ENCODE measurements at regions not wholly inside any gene's neighbourhood (a gene's known extent, or its start where the extent isn't known, plus 50 kb on each side); places are given as distances from the start of the nearest gene placed in this dataset.
A peak's percentile ranks its signal among the peaks of the same experiment; 100 is the strongest.
"Not testable (repeated sequence)": the region's sequence is repeated elsewhere in the genome, so short reads cannot be mapped to it uniquely, and the experiment has no call there.

- DNase-seq; H3K36me3 Mint-ChIP-seq; H3K4me3 Mint-ChIP-seq; H3K27ac Mint-ChIP-seq; H3K4me1 Mint-ChIP-seq; H3K27me3 Mint-ChIP-seq; ATAC-seq (ENCODE audit: low read depth in 2 of 2): not testable (repeated sequence)
- H3K9me3 Mint-ChIP-seq = peaks cover 3 to 12% (median 8%) of the 10 kb centered on the region in 7 donors
These were observed 1379.1 kb downstream of the RAPGEF2 start for GRCh38 chr4:160481696-160482690.

- Mint-ChIP-seq H3K36me3 (no peaks in the 10 kb centered on the region), H3K4me1 (no peaks in the 10 kb centered on the region), H3K27ac (no peak overlapping the region), H3K4me3 (no peak overlapping the region), H3K27me3 (no peaks in the 10 kb centered on the region), H3K9me3 (peaks cover 4 to 30% (median 8%) of the 10 kb centered on the region in 7 donors)
- DNase-seq (no peak), ATAC-seq (ENCODE audit: low read depth in 2 of 2) (no peak)
These were observed 1382.3 kb downstream of the RAPGEF2 start for GRCh38 chr4:160485071-160485687.

GRCh38 chr4:160492181-160492580, 1389.3 kb downstream of the RAPGEF2 start:
- peaks cover 0 to 5% of the 10 kb centered on the region in 2 donors for H3K36me3 Mint-ChIP-seq
- H3K9me3 Mint-ChIP-seq = peaks cover 0 to 31% (median 11%) of the 10 kb centered on the region in 7 donors
- H3K4me1 Mint-ChIP-seq = no peaks in the 10 kb centered on the region
- no peak for ATAC-seq (ENCODE audit: low read depth in 2 of 2)
- H3K27ac Mint-ChIP-seq = no peak overlapping the region
- no peaks in the 10 kb centered on the region for H3K27me3 Mint-ChIP-seq
- H3K4me3 Mint-ChIP-seq = no peak overlapping the region
- no peak for DNase-seq

GRCh38 chr4:160493206-160493605, 1390.3 kb downstream of the RAPGEF2 start:
- Mint-ChIP-seq H3K27ac (no peak overlapping the region), H3K36me3 (peaks cover 0 to 5% of the 10 kb centered on the region in 2 donors), H3K4me1 (no peaks in the 10 kb centered on the region), H3K9me3 (peaks cover 0 to 25% (median 9%) of the 10 kb centered on the region in 7 donors), H3K4me3 (no peak overlapping the region), H3K27me3 (no peaks in the 10 kb centered on the region)
- ATAC-seq (ENCODE audit: low read depth in 2 of 2) = no peak
- DNase-seq = no peak

- DNase-seq (no peak), ATAC-seq (ENCODE audit: low read depth in 2 of 2) (no peak)
- Mint-ChIP-seq H3K36me3 (peaks cover 0 to 5% of the 10 kb centered on the region in 2 donors), H3K27ac (no peak overlapping the region), H3K4me1 (no peaks in the 10 kb centered on the region), H3K9me3 (peaks cover 0 to 24% (median 8%) of the 10 kb centered on the region in 7 donors), H3K4me3 (no peak overlapping the region), H3K27me3 (no peaks in the 10 kb centered on the region)
These were observed 1392.5 kb downstream of the RAPGEF2 start for GRCh38 chr4:160495356-160495755.

GRCh38 chr4:160498211-160498610, 1395.3 kb downstream of the RAPGEF2 start:
- ATAC-seq (ENCODE audit: low read depth in 2 of 2) (no peak), DNase-seq (no peak)
- H3K9me3 Mint-ChIP-seq = peaks cover 0 to 24% (median 3%) of the 10 kb centered on the region in 7 donors
- H3K36me3 Mint-ChIP-seq = no peaks in the 10 kb centered on the region
- H3K4me1 Mint-ChIP-seq = no peaks in the 10 kb centered on the region
- no peaks in the 10 kb centered on the region for H3K27me3 Mint-ChIP-seq
- H3K27ac Mint-ChIP-seq = no peak overlapping the region
- H3K4me3 Mint-ChIP-seq = no peak overlapping the region

DNA sequence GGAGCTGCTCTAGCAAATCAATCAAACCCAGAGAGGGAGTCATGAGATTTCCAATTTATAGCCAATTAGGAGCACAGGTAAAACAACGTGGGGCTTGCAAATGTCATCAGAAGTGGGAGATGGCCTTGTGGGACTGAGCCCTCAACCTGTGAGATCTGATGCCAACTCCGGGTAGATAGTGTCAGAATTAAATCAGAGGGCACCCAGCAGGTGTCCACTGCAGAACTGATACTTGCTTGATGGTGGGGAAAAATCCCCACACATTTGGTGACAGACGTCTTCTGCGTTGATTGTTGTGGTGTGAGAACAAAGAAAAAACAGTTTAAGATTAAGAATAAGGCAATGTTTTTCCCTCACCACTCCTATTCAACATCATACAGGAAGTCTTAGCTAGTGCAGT, 1402.8 kb downstream of the RAPGEF2 start:
- Mint-ChIP-seq H3K4me1 (no peaks in the 10 kb centered on the region), H3K4me3 (no peak overlapping the region), H3K27ac (no peak overlapping the region), H3K27me3 (no peaks in the 10 kb centered on the region), H3K9me3 (peaks cover 0 to 5% (median 0%) of the 10 kb centered on the region in 7 donors), H3K36me3 (no peaks in the 10 kb centered on the region)
- no peak for DNase-seq
- ATAC-seq (ENCODE audit: low read depth in 2 of 2) = no peak

- no peaks in the 10 kb centered on the region for H3K36me3 Mint-ChIP-seq
- H3K4me1 Mint-ChIP-seq = no peaks in the 10 kb centered on the region
- ATAC-seq (ENCODE audit: low read depth in 2 of 2) = no peak
- H3K9me3 Mint-ChIP-seq = peaks cover 0 to 7% (median 0%) of the 10 kb centered on the region in 7 donors
- no peaks in the 10 kb centered on the region for H3K27me3 Mint-ChIP-seq
- DNase-seq = no peak
- peak overlapping the region in 1 of 6 donors; percentile 54 for H3K27ac Mint-ChIP-seq
- no peak overlapping the region for H3K4me3 Mint-ChIP-seq
These were observed 1408.0 kb downstream of the RAPGEF2 start for GRCh38 chr4:160510928-160511327.

- no peaks in the 10 kb centered on the region for H3K4me1 Mint-ChIP-seq
These were observed 1411.2 kb downstream of the RAPGEF2 start for GRCh38 chr4:160514126-160514525.

GRCh38 chr4:160523231-160523630, 1420.4 kb downstream of the RAPGEF2 start:
- Mint-ChIP-seq H3K36me3 (no peaks in the 10 kb centered on the region), H3K9me3 (peaks cover 0 to 15% (median 4%) of the 10 kb centered on the region in 7 donors), H3K4me3 (no peak overlapping the region), H3K27me3 (no peaks in the 10 kb centered on the region), H3K27ac (no peak overlapping the region), H3K4me1 (no peaks in the 10 kb centered on the region)
- no peak for ATAC-seq (ENCODE audit: low read depth in 2 of 2)
- no peak for DNase-seq

More at GRCh38 chr4:160514126-160514525, 1411.2 kb downstream of the RAPGEF2 start:
- Mint-ChIP-seq H3K9me3 (peaks cover 0 to 11% (median 3%) of the 10 kb centered on the region in 7 donors), H3K4me3 (no peak overlapping the region), H3K27me3 (no peaks in the 10 kb centered on the region), H3K27ac (no peak overlapping the region), H3K36me3 (no peaks in the 10 kb centered on the region)
- no peak for DNase-seq
- no peak for ATAC-seq (ENCODE audit: low read depth in 2 of 2)

DNA sequence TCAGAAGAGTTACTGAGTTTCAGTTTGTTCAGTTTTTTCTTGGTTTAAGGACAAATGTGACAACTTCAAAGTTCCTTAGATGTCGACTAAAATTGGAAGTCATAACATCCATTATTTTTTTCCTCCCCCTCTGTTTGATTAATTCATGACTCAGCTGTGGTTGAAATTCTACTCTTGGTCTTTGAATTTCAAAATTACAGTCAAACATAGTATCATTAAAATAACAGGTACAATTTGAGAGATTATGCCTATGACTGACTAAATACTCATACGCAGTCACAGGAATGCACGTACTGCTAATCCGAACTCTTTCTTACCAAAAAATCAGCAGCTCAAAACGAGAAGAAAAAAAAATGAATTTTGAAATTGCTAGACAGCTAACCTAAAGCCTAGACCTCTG, 1434.8 kb downstream of the RAPGEF2 start:
- Mint-ChIP-seq H3K27ac (no peak overlapping the region), H3K4me1 (no peaks in the 10 kb centered on the region), H3K9me3 (peaks cover 0 to 12% (median 2%) of the 10 kb centered on the region in 7 donors), H3K36me3 (no peaks in the 10 kb centered on the region), H3K27me3 (no peaks in the 10 kb centered on the region), H3K4me3 (no peak overlapping the region)
- DNase-seq (no peak), ATAC-seq (ENCODE audit: low read depth in 2 of 2) (no peak)

GRCh38 chr4:160546201-160546600, 1443.3 kb downstream of the RAPGEF2 start:
- ATAC-seq (ENCODE audit: low read depth in 2 of 2) (no peak), DNase-seq (no peak)
- peaks cover 3 to 17% (median 5%) of the 10 kb centered on the region in 7 donors for H3K9me3 Mint-ChIP-seq
- H3K27me3 Mint-ChIP-seq = no peaks in the 10 kb centered on the region
- no peaks in the 10 kb centered on the region for H3K4me1 Mint-ChIP-seq
- no peaks in the 10 kb centered on the region for H3K36me3 Mint-ChIP-seq
- no peak overlapping the region for H3K4me3 Mint-ChIP-seq
- no peak overlapping the region for H3K27ac Mint-ChIP-seq

DNA sequence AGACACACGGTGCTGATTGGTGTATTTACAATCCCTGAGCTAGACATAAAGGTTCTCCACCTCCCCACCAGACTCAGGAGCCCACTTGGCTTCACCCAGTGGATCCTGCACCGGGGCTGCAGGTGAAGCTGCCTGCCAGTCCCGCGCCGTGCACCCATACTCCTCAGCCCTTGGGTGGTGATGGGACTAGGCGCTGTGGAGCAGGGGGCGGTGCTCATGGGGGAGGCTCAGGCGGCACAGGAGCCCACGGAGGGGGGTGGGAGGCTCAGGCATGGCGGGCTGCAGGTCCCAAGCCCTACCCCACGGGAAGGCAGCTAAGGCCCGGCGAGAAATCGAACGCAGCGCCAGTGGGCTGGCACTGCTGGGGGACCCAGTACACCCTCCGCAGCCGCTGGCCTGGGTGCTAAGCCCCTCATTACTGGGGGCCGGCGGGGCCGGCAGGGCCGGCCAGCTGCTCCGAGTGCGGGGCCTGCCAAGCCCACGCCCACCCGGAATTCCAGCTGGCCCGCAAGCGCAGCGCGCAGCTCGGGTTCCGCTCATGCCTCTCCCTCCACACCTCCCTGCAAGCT, 1447.2 kb downstream of the RAPGEF2 start:
- H3K4me3 Mint-ChIP-seq; DNase-seq; H3K36me3 Mint-ChIP-seq; H3K4me1 Mint-ChIP-seq; H3K27me3 Mint-ChIP-seq; H3K9me3 Mint-ChIP-seq; H3K27ac Mint-ChIP-seq; ATAC-seq (ENCODE audit: low read depth in 2 of 2): not testable (repeated sequence)
